ENCODE measurements at regions not wholly inside any gene's neighbourhood (a gene's known extent, or its start where the extent isn't known, plus 50 kb on each side); places are given as distances from the start of the nearest gene placed in this dataset.

DNA sequence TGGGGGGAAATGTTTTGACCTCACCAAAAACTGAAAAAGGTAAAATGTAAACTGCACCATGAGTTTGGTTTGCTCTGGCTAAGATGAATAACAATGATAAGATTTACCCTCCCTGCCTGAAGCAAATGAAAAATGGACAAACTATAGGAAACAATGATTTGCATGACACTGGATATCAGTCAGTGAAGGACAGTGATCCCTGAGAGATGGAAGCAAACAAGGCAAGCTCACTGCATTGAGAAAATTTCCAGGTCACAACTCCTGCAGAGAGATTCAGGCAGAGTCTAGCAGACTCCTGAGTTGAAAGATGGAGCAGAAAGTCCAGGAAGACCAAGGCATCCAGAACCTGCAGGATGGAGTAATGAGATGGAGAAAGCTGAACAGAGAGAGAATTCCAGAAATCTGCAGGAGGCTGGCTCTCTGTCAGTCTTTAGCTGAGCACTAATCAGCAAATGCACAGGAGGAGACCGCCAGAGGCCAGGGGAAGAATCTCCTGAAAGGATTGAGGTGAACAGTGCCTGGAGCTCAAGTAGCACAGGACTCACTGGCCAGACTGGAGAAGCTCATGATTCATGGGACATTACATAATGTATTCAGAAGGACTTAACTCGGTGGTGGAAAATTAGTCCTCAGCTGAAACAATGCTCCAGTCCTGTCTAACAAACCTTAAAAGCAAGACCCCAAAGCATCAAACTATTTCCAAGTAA lies 51.2 kb upstream of the PALS2 start:
- DNase-seq (ENCODE audit: low read depth): no peak

Data from EH (cell line).